HCT116 (cell line): ENCODE measurements at regions not wholly inside any gene's neighbourhood (a gene's known extent, or its start where the extent isn't known, plus 50 kb on each side); places are given as distances from the start of the nearest gene placed in this dataset.
A peak's percentile ranks its signal among the peaks of the same experiment; 100 is the strongest.

Experiments used
- ATAC-seq: fragments of 200-7000 bp; cut with Tn5 transposase; 2 replicates; pipeline ENCODE4 v1.9.1; 2020; ENCODE audit warnings: mild to moderate bottlenecking, moderate library complexity
- BruUV-seq: library from RNA; stranded (reverse); fragments of 400-500 nt; replicated peaks from 2 replicates; lab custom pipeline; 2021; lab: Mats Ljungman, UMichigan
- CTCF ChIA-PET: fragments of 300-600 bp; sonication (Branson Sonifier 250); formaldehyde crosslinking; loops from one replicate; lab custom pipeline; 2021; ENCODE audit warnings: antibody characterized with exemption; lab: Charles Lee
- POLR2A ChIA-PET: fragments of 300-600, 350-600 bp; sonication (Branson Sonifier 250); formaldehyde crosslinking; loops from one replicate; lab custom pipeline; 2021; ENCODE audit warnings: antibody characterized with exemption; lab: Charles Lee
- RAD21 ChIA-PET, 2 experiments: fragments of 300-600 bp; sonication (Branson Sonifier 250); formaldehyde crosslinking; loops; one replicate each; lab custom pipeline; 2023; ENCODE audit warnings: low total read pairs in 2 of 2; ENCODE audit not compliant: uncharacterized antibody in 2 of 2, unreplicated experiment in 2 of 2, low non-redundant PET in 1 of 2; lab: Charles Lee
- DNase-seq: peaks from one replicate; pipeline ENCODE4 v3.0.0-alpha.2; 2010; ENCODE audit warnings: low read depth, low spot score
- H2AFZ ChIP-seq: fragments of 200-600 bp; shearing (Covaris generic), sonication (generic); 2 replicates; pipeline ENCODE4 v1.6.1; 2017; ENCODE audit warnings: low read depth, mixed run types, mixed read lengths, antibody characterized with exemption, low read length; ENCODE audit not compliant: poor library complexity, severe bottlenecking
- H3K27ac ChIP-seq: 2 replicates; pipeline ENCODE4 v1.5.1; 2012; ENCODE audit warnings: low read depth, low read length
- H3K27me3 ChIP-seq: fragments of 200-600 bp; sonication (generic); 2 replicates; pipeline ENCODE4 v1.6.1; 2016; ENCODE audit warnings: mixed run types, low read length, mixed read lengths; ENCODE audit not compliant: insufficient read depth
- H3K36me3 ChIP-seq, 2 experiments: fragments of 200-500 bp in 1 of 2; fragments of 200-600 bp in 1 of 2; sonication (Bioruptor generic) in 1 of 2; sonication (generic) in 1 of 2; 2 replicates each; pipeline versions ENCODE4 v1.5.1 to v1.6.1; 2014 to 2016; ENCODE audit warnings: low read length in 2 of 2, inconsistent platforms in 1 of 2, mixed read lengths in 1 of 2, mixed run types in 1 of 2; ENCODE audit not compliant: insufficient read depth in 2 of 2, control insufficient read depth in 1 of 2
- H3K4me1 ChIP-seq, 2 experiments: fragments of 200-600 bp in 1 of 2; sonication (generic) in 1 of 2; 2 replicates each; pipeline versions ENCODE4 v1.5.1 to v1.6.1; 2012 to 2017; ENCODE audit warnings: low read length in 2 of 2, inconsistent platforms in 1 of 2, mild to moderate bottlenecking in 1 of 2, mixed read lengths in 1 of 2, mixed run types in 1 of 2, moderate library complexity in 1 of 2; ENCODE audit not compliant: insufficient read depth in 2 of 2, control insufficient read depth in 1 of 2
- H3K4me2 ChIP-seq: fragments of 200-600 bp; sonication (generic); 2 replicates; pipeline ENCODE4 v1.6.1; 2017; ENCODE audit warnings: mixed run types, low read length, mixed read lengths
- H3K4me3 ChIP-seq, 2 experiments: fragments of 200-600 bp in 1 of 2; sonication (generic) in 1 of 2; replicated peaks in 1 of 2; 2 replicates each; pipeline ENCODE4 v1.5.1; 2011 to 2016; ENCODE audit warnings: low read length in 2 of 2, control low read depth in 1 of 2, low read depth in 1 of 2, mild to moderate bottlenecking in 1 of 2, mixed read lengths in 1 of 2, mixed run types in 1 of 2
- H3K79me2 ChIP-seq: fragments of 200-600 bp; sonication (generic); 2 replicates; pipeline ENCODE4 v1.6.1; 2017; ENCODE audit warnings: mild to moderate bottlenecking, mixed run types, low read length, moderate library complexity, mixed read lengths; ENCODE audit not compliant: insufficient read depth
- H3K9ac ChIP-seq: fragments of 200-600 bp; sonication (generic); 2 replicates; pipeline ENCODE4 v1.6.1; 2016; ENCODE audit warnings: low read length, mixed read lengths
- H3K9me2 ChIP-seq: fragments of 200-600 bp; sonication (generic), shearing (Covaris generic); 2 replicates; pipeline ENCODE4 v1.6.1; 2017; ENCODE audit warnings: mixed run types, mild to moderate bottlenecking, moderate library complexity; ENCODE audit not compliant: insufficient read depth
- H3K9me3 ChIP-seq, 2 experiments: fragments of 200-500 bp in 1 of 2; fragments of 200-600 bp in 1 of 2; sonication (Bioruptor generic) in 1 of 2; sonication (generic) in 1 of 2; 2 replicates each; pipeline ENCODE4 v1.6.1; 2014 to 2017; ENCODE audit warnings: low read length in 2 of 2, mixed read lengths in 2 of 2, inconsistent platforms in 1 of 2, low read depth in 1 of 2, mild to moderate bottlenecking in 1 of 2, mixed run types in 1 of 2, moderate library complexity in 1 of 2; ENCODE audit not compliant: control insufficient read depth in 1 of 2, insufficient read depth in 1 of 2
- H4K20me1 ChIP-seq: fragments of 200-600 bp; sonication (generic), shearing (Covaris generic); 2 replicates; pipeline ENCODE4 v1.6.1; 2017; ENCODE audit warnings: mixed run types, mild to moderate bottlenecking, moderate library complexity; ENCODE audit not compliant: insufficient read depth
- JUND ChIP-seq: IDR thresholded peaks from 2 replicates; pipeline ENCODE4 v1.6.1; 2012
- POLR2A ChIP-seq: IDR thresholded peaks from 2 replicates; pipeline ENCODE4 v1.7.0; 2011; ENCODE audit warnings: borderline replicate concordance; ENCODE audit not compliant: insufficient read depth, insufficient read length; ENCODE audit errors: extremely low read depth
- RAD21 ChIP-seq: IDR thresholded peaks from 2 replicates; pipeline ENCODE4 v1.6.1; 2012; ENCODE audit warnings: low read depth, mild to moderate bottlenecking
- ZNF274 ChIP-seq: fragments of 200-500 bp; sonication (Bioruptor generic); IDR thresholded peaks from 2 replicates; pipeline ENCODE4 v1.6.1; 2014; ENCODE audit warnings: mild to moderate bottlenecking, low read depth, low read length, inconsistent platforms
- intact Hi-C: fragments of 100-400 bp; cut with micrococcal nuclease; formaldehyde crosslinking; loops from 2 replicates; pipeline ENCODE4 v1.10.0; 2022
- TF ChIP-seq, protein P1 (sequence below), 3 experiments: fragments of 200-600 bp in 1 of 3; sonication (generic) in 1 of 3; IDR thresholded peaks in 2 of 3; conservative IDR thresholded peaks in 1 of 3; 2 replicates each; pipeline ENCODE4 v1.5.1; 2012 to 2017; ENCODE audit warnings: low read depth in 2 of 3, low read length in 2 of 3, antibody characterized with exemption in 1 of 3, borderline replicate concordance in 1 of 3, control low read depth in 1 of 3, mild to moderate bottlenecking in 1 of 3, mixed read lengths in 1 of 3, mixed run types in 1 of 3, moderate library complexity in 1 of 3; ENCODE audit not compliant: insufficient read depth in 1 of 3

GRCh38 chr17:55873017-55873758 lies 122.3 kb downstream of the PCTP start:
- Histone ChIP-seq H2AFZ (no peak overlapping the region), H3K27ac (no peak overlapping the region), H3K9ac (no peak overlapping the region), H3K4me2 (no peak overlapping the region), H3K79me2 (no peaks in the 10 kb centered on the region), H4K20me1 (no peaks in the 10 kb centered on the region), H3K27me3 (peaks cover 17% of the 10 kb centered on the region; the same call in 1 of the 2 replicates)
- TF ChIP-seq RAD21 (no peak), ZNF274 (no peak), JUND (no peak)
- TF ChIP-seq, all 23 proteins: peak for 0
- no peaks in the 10 kb centered on the region for H3K4me1 ChIP-seq
- ChIA-PET RAD21 (no interaction called here), CTCF (no interaction called here), POLR2A (no interaction called here)
- ATAC-seq (no peak), DNase-seq (no peak)
- intact Hi-C loops, result no loop called here
- H3K9me2 ChIP-seq, result no peaks in the 10 kb centered on the region
- H3K36me3 ChIP-seq, result no peaks in the 10 kb centered on the region
- no peaks in the 10 kb centered on the region for H3K9me3 ChIP-seq
- H3K4me3 ChIP-seq, result no peak overlapping the region
- BruUV-seq, result no TSS peak

- intact Hi-C loops, result no loop called here
- no peaks in the 10 kb centered on the region for H4K20me1 ChIP-seq
- H2AFZ ChIP-seq, result no peak overlapping the region
- H3K9ac ChIP-seq, result no peak overlapping the region
- no peak for ATAC-seq
- no TSS peak for BruUV-seq
- no peak overlapping the region for H3K4me3 ChIP-seq
- no peaks in the 10 kb centered on the region for H3K79me2 ChIP-seq
- ChIA-PET RAD21 (no interaction called here), CTCF (interaction anchor here (1.0 kb wide), 1 partner anchor 242 kb away, joined by 3 read pairs; no protein-coding TSS in a partner anchor), POLR2A (no interaction called here)
- no peaks in the 10 kb centered on the region for H3K9me3 ChIP-seq
- TF ChIP-seq, protein P1, sequence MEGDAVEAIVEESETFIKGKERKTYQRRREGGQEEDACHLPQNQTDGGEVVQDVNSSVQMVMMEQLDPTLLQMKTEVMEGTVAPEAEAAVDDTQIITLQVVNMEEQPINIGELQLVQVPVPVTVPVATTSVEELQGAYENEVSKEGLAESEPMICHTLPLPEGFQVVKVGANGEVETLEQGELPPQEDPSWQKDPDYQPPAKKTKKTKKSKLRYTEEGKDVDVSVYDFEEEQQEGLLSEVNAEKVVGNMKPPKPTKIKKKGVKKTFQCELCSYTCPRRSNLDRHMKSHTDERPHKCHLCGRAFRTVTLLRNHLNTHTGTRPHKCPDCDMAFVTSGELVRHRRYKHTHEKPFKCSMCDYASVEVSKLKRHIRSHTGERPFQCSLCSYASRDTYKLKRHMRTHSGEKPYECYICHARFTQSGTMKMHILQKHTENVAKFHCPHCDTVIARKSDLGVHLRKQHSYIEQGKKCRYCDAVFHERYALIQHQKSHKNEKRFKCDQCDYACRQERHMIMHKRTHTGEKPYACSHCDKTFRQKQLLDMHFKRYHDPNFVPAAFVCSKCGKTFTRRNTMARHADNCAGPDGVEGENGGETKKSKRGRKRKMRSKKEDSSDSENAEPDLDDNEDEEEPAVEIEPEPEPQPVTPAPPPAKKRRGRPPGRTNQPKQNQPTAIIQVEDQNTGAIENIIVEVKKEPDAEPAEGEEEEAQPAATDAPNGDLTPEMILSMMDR (IDR thresholded peaks at IDR 0.05 in 2 of 3, conservative IDR thresholded peaks at IDR 0.05 in 1 of 3; ENCODE audit: borderline replicate concordance in 1 of 3, insufficient read depth in 1 of 3, low read depth in 2 of 3, low read length in 2 of 3), result peak in 1 of 3 experiments; percentile 10; a peak in 1 of 6 replicates
- TF ChIP-seq POLR2A, result no peak
- H3K27ac ChIP-seq, result no peak overlapping the region
- H3K9me2 ChIP-seq, result no peaks in the 10 kb centered on the region
- H3K4me1 ChIP-seq, result no peaks in the 10 kb centered on the region
- no peaks in the 10 kb centered on the region for H3K36me3 ChIP-seq
- H3K4me2 ChIP-seq, result no peak overlapping the region
- no peaks in the 10 kb centered on the region; the same call in none of the 2 replicates for H3K27me3 ChIP-seq
- DNase-seq, result no peak
Measured at GRCh38 chr17:55883149-55883548, 132.3 kb downstream of the PCTP start.
